ENCODE measurements at regions not wholly inside any gene's neighbourhood (a gene's known extent, or its start where the extent isn't known, plus 50 kb on each side); places are given as distances from the start of the nearest gene placed in this dataset.

GRCh38 chr2:172361360-172361759 is 66.0 kb upstream of the ITGA6 start:
- no peak for TF ChIP-seq CTCF (conservative IDR thresholded peaks at IDR 0.05 in 1 of 2, IDR thresholded peaks at IDR 0.05 in 1 of 2; ENCODE audit: low read depth in 1 of 2, low read length in 2 of 2)
- TF ChIP-seq EZH2 (IDR thresholded peaks at IDR 0.05; ENCODE audit: low read length, missing control alignments) = no peak
